ENCODE measurements at regions not wholly inside any gene's neighbourhood (a gene's known extent, or its start where the extent isn't known, plus 50 kb on each side); places are given as distances from the start of the nearest gene placed in this dataset.

GRCh38 chr2:236719192-236719635, 149.6 kb downstream of the ACKR3 start:
- no peak for DNase-seq

- DNase-seq = no peak
These were observed 151.4 kb downstream of the ACKR3 start for GRCh38 chr2:236720974-236721540.

- no peak for DNase-seq
These were observed 154.6 kb downstream of the ACKR3 start for GRCh38 chr2:236724200-236724599.

GRCh38 chr2:236726701-236727450, 157.3 kb downstream of the ACKR3 start:
- no peak for DNase-seq

GRCh38 chr2:236728916-236729670, 159.5 kb downstream of the ACKR3 start:
- DNase-seq = no peak

- no peak for DNase-seq
These were observed 160.8 kb downstream of the ACKR3 start for GRCh38 chr2:236730393-236730792.

- DNase-seq = peak; percentile 54
These were observed 162.3 kb downstream of the ACKR3 start for GRCh38 chr2:236731767-236732580.

GRCh38 chr2:236733156-236733555, 163.5 kb downstream of the ACKR3 start:
- DNase-seq = no peak

GRCh38 chr2:236735825-236736238, 166.2 kb downstream of the ACKR3 start:
- no peak for DNase-seq

- DNase-seq = no peak
These were observed 168.4 kb downstream of the ACKR3 start for GRCh38 chr2:236738030-236738429.

GRCh38 chr2:236738896-236739295, 169.3 kb downstream of the ACKR3 start:
- no peak for DNase-seq

GRCh38 chr2:236739663-236740062, 170.0 kb downstream of the ACKR3 start:
- DNase-seq = no peak

GRCh38 chr2:236740506-236740905, 170.9 kb downstream of the ACKR3 start:
- no peak for DNase-seq

GRCh38 chr2:236743039-236743920, 173.7 kb downstream of the ACKR3 start:
- DNase-seq = peak; percentile 95

GRCh38 chr2:236743921-236744280, 174.3 kb downstream of the ACKR3 start:
- no peak for DNase-seq

- peak; percentile 100 for DNase-seq
These were observed 174.7 kb downstream of the ACKR3 start for GRCh38 chr2:236744281-236744705.

GRCh38 chr2:236744716-236745115, 175.1 kb downstream of the ACKR3 start:
- DNase-seq = peak; percentile 92

- peak; percentile 84 for DNase-seq
These were observed 176.0 kb downstream of the ACKR3 start for GRCh38 chr2:236745420-236746210.

GRCh38 chr2:236746833-236747232, 177.2 kb downstream of the ACKR3 start:
- no peak for DNase-seq

- DNase-seq = no peak
These were observed 177.8 kb downstream of the ACKR3 start for GRCh38 chr2:236747426-236747825.

GRCh38 chr2:236747925-236748324, 178.3 kb downstream of the ACKR3 start:
- no peak for DNase-seq
